Endothelial cell of umbilical vein (primary cell): ENCODE measurements at regions not wholly inside any gene's neighbourhood (a gene's known extent, or its start where the extent isn't known, plus 50 kb on each side); places are given as distances from the start of the nearest gene placed in this dataset.

Experiments
- BruUV-seq: library from RNA; stranded (reverse); fragments of 400-500 nt; replicated peaks from 2 replicates; lab custom pipeline; 2021; lab: Mats Ljungman, UMichigan
- CTCF ChIA-PET: fragments of 300-600, 350-600 bp; sonication (Branson Sonifier 250); formaldehyde crosslinking; loops from one replicate; lab custom pipeline; 2021; ENCODE audit warnings: antibody characterized with exemption, inconsistent platforms; lab: Charles Lee
- POLR2A ChIA-PET: fragments of 300-600, 350-600 bp; sonication (Branson Sonifier 250); formaldehyde crosslinking; loops from one replicate; lab custom pipeline; 2021; ENCODE audit warnings: antibody characterized with exemption, inconsistent platforms; lab: Charles Lee
- DNase-seq: peaks from one replicate; pipeline ENCODE4 v3.0.0-alpha.2; 2011; ENCODE audit warnings: low read depth, low spot score
- FAIRE-seq: peaks from 2 replicates; lab custom pipeline; 2011; peaks lifted over from hg19 to GRCh38; lab: Jason Lieb, UNC
- H2AFZ ChIP-seq: 2 replicates; pipeline ENCODE4 v1.6.0; 2012; ENCODE audit warnings: low read depth, low read length, control low read depth, inconsistent platforms
- H3K27ac ChIP-seq: 2 replicates; pipeline ENCODE4 v1.5.1; 2011; ENCODE audit warnings: low read depth, mild to moderate bottlenecking, control low read depth, low read length, moderate library complexity; ENCODE audit not compliant: insufficient read depth
- H3K27me3 ChIP-seq, 2 experiments: 2 replicates each; pipeline versions ENCODE4 v1.6.0 to v1.6.1; 2011; ENCODE audit warnings: low read length in 2 of 2, mixed read lengths in 1 of 2; ENCODE audit not compliant: control insufficient read depth in 2 of 2, insufficient read depth in 2 of 2
- H3K36me3 ChIP-seq, 2 experiments: 2 replicates in 1 of 2; 3 replicates in 1 of 2; pipeline ENCODE4 v1.5.1; 2011; ENCODE audit warnings: low read length in 2 of 2, mild to moderate bottlenecking in 1 of 2, moderate library complexity in 1 of 2; ENCODE audit not compliant: control insufficient read depth in 2 of 2, insufficient read depth in 2 of 2; ENCODE audit errors: extremely low read depth in 1 of 2
- H3K4me1 ChIP-seq: 3 replicates; pipeline ENCODE4 v1.5.1; 2011; ENCODE audit warnings: mild to moderate bottlenecking, low read length; ENCODE audit not compliant: control insufficient read depth, insufficient read depth; ENCODE audit errors: extremely low read depth
- H3K4me2 ChIP-seq: 2 replicates; pipeline ENCODE4 v1.6.1; 2011; ENCODE audit warnings: low read length, control low read depth, mixed read lengths; ENCODE audit not compliant: insufficient read depth
- H3K4me3 ChIP-seq, 3 experiments: fragments of 200-600 bp in 1 of 3; sonication (generic), shearing (Covaris generic) in 1 of 3; replicated peaks in 1 of 3; 2 replicates each; pipeline ENCODE4 v1.5.1; 2011 to 2016; ENCODE audit warnings: control low read depth in 3 of 3, low read length in 3 of 3, mild to moderate bottlenecking in 2 of 3, inconsistent platforms in 1 of 3, low read depth in 1 of 3, moderate library complexity in 1 of 3; ENCODE audit not compliant: insufficient read depth in 1 of 3
- H3K79me2 ChIP-seq: 2 replicates; pipeline ENCODE4 v1.6.0; 2012; ENCODE audit warnings: low read length, inconsistent platforms; ENCODE audit not compliant: control insufficient read depth, insufficient read depth
- H3K9ac ChIP-seq: replicated peaks from 2 replicates; pipeline ENCODE3; 2011; ENCODE audit warnings: low read length, control low read depth; ENCODE audit not compliant: insufficient read depth; ENCODE audit errors: extremely low read depth
- H3K9me1 ChIP-seq: replicated peaks from 3 replicates; pipeline ENCODE4 v1.6.0; 2011; ENCODE audit warnings: mild to moderate bottlenecking, low read length; ENCODE audit not compliant: control insufficient read depth, insufficient read depth; ENCODE audit errors: extremely low read depth
- H3K9me3 ChIP-seq: replicated peaks from 2 replicates; pipeline ENCODE4 v1.5.1; 2012; ENCODE audit warnings: low read length, inconsistent platforms; ENCODE audit not compliant: control insufficient read depth, insufficient read depth
- H4K20me1 ChIP-seq: replicated peaks from 2 replicates; pipeline ENCODE3; 2011; ENCODE audit warnings: mild to moderate bottlenecking, low read length; ENCODE audit not compliant: control insufficient read depth, insufficient read depth; ENCODE audit errors: extremely low read depth
- EZH2 ChIP-seq: IDR thresholded peaks from 2 replicates; pipeline ENCODE4 v1.6.1; 2012; ENCODE audit warnings: borderline replicate concordance, low read depth, mild to moderate bottlenecking, moderate library complexity, low read length, inconsistent platforms; ENCODE audit not compliant: severe bottlenecking
- FOS ChIP-seq: IDR thresholded peaks from 2 replicates; pipeline ENCODE4 v1.6.1; 2011; ENCODE audit warnings: mild to moderate bottlenecking, low read length, moderate library complexity, borderline replicate concordance; ENCODE audit not compliant: insufficient read depth
- GATA2 ChIP-seq: IDR thresholded peaks from 2 replicates; pipeline ENCODE4 v1.7.0; 2011; ENCODE audit warnings: low read depth, mild to moderate bottlenecking, moderate library complexity, mixed read lengths, low read length; ENCODE audit not compliant: insufficient read length, insufficient read depth
- JUN ChIP-seq: IDR thresholded peaks from 2 replicates; pipeline ENCODE4 v1.6.1; 2011; ENCODE audit warnings: borderline replicate concordance, low read depth; ENCODE audit not compliant: insufficient read length, insufficient read depth
- MAX ChIP-seq: IDR thresholded peaks from 2 replicates; pipeline ENCODE4 v1.6.1; 2011; ENCODE audit not compliant: insufficient read depth, insufficient read length
- MYC ChIP-seq: IDR thresholded peaks from one replicate; pipeline ENCODE4 v1.6.1; 2011; ENCODE audit warnings: mild to moderate bottlenecking, low read depth, low read length
- POLR2A ChIP-seq: IDR thresholded peaks from 2 replicates; pipeline ENCODE4 v1.6.1; 2012; ENCODE audit warnings: low read depth, mild to moderate bottlenecking, control low read depth, low read length
- POLR2AphosphoS5 ChIP-seq: IDR thresholded peaks from 2 replicates; pipeline ENCODE4 v1.6.1; 2012; ENCODE audit warnings: low read depth, mild to moderate bottlenecking, control low read depth, low read length, moderate library complexity; ENCODE audit not compliant: insufficient read depth
- dilution Hi-C: fragments of 300-500 bp; cut with MboI; formaldehyde crosslinking; loops from one replicate; pipeline ENCODE4 v1.15.0; 2019; ENCODE audit warnings: low sequenced_read_pairs; ENCODE audit not compliant: extremely low pct_ligation_motif_present
- intact Hi-C: fragments of 100-400 bp; cut with micrococcal nuclease; formaldehyde crosslinking; loops from one replicate; pipeline ENCODE4 v1.10.0; 2022
- TF ChIP-seq, protein P1 (sequence below), 2 donors: IDR thresholded peaks; 1 replicate in 1 of 2; 2 replicates in 1 of 2; pipeline ENCODE4 v1.5.1; 2011; ENCODE audit warnings: low read length in 2 of 2, mild to moderate bottlenecking in 2 of 2, moderate library complexity in 2 of 2, control low read depth in 1 of 2, inconsistent platforms in 1 of 2, low read depth in 1 of 2; ENCODE audit not compliant: insufficient read depth in 1 of 2; ENCODE audit errors: extremely low read depth in 1 of 2

GRCh38 chr16:56081371-56081770, 109.9 kb upstream of the GNAO1 start:
- no peaks in the 10 kb centered on the region for H3K27me3 ChIP-seq
- H3K4me3 ChIP-seq, result no peak overlapping the region
- no peaks in the 10 kb centered on the region for H4K20me1 ChIP-seq
- intact Hi-C loops, result no loop called here
- dilution Hi-C loops, result no loop called here
- no peak overlapping the region for H3K27ac ChIP-seq
- no peak for DNase-seq
- H3K4me2 ChIP-seq, result no peak overlapping the region
- FAIRE-seq, result no peak
- H2AFZ ChIP-seq, result no peak overlapping the region
- POLR2A ChIA-PET, result no interaction called here
- no peak overlapping the region for H3K9ac ChIP-seq
- BruUV-seq, result no TSS peak
- H3K4me1 ChIP-seq, result no peaks in the 10 kb centered on the region
- H3K9me3 ChIP-seq, result no peaks in the 10 kb centered on the region
- TF ChIP-seq JUN (no peak), EZH2 (no peak), MYC (no peak), MAX (no peak), POLR2A (no peak), POLR2AphosphoS5 (no peak), FOS (no peak), GATA2 (no peak)
- TF ChIP-seq, protein P1, sequence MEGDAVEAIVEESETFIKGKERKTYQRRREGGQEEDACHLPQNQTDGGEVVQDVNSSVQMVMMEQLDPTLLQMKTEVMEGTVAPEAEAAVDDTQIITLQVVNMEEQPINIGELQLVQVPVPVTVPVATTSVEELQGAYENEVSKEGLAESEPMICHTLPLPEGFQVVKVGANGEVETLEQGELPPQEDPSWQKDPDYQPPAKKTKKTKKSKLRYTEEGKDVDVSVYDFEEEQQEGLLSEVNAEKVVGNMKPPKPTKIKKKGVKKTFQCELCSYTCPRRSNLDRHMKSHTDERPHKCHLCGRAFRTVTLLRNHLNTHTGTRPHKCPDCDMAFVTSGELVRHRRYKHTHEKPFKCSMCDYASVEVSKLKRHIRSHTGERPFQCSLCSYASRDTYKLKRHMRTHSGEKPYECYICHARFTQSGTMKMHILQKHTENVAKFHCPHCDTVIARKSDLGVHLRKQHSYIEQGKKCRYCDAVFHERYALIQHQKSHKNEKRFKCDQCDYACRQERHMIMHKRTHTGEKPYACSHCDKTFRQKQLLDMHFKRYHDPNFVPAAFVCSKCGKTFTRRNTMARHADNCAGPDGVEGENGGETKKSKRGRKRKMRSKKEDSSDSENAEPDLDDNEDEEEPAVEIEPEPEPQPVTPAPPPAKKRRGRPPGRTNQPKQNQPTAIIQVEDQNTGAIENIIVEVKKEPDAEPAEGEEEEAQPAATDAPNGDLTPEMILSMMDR (IDR thresholded peaks at IDR 0.05; ENCODE audit: extremely low read depth in 1 of 2, insufficient read depth in 1 of 2, low read depth in 1 of 2, low read length in 2 of 2), result no peak
- H3K9me1 ChIP-seq, result no peaks in the 10 kb centered on the region
- H3K36me3 ChIP-seq, result no peaks in the 10 kb centered on the region
- H3K79me2 ChIP-seq, result no peaks in the 10 kb centered on the region
- CTCF ChIA-PET, result no interaction called here
